Body of pancreas (tissue), 4 donors: ENCODE measurements at regions not wholly inside any gene's neighbourhood (a gene's known extent, or its start where the extent isn't known, plus 50 kb on each side); places are given as distances from the start of the nearest gene placed in this dataset.
"Not testable (repeated sequence)": the region's sequence is repeated elsewhere in the genome, so short reads cannot be mapped to it uniquely, and the experiment has no call there.

ENCODE experiments used
- CTCF ChIP-seq, 7 experiments: fragments of 450-650 bp in 4 of 7; fragments of 200-600 bp in 3 of 7; sonication (generic) in 3 of 7; IDR thresholded peaks; one replicate each; pipeline ENCODE4 v1.5.1; 2016 to 2019; ENCODE audit warnings: antibody characterized with exemption in 7 of 7
- POLR2A ChIP-seq, 3 donors: fragments of 450-650 bp; IDR thresholded peaks; one replicate each; pipeline ENCODE4 v1.6.1; 2016; ENCODE audit warnings: antibody characterized with exemption in 3 of 3, mild to moderate bottlenecking in 2 of 3

- not testable (repeated sequence) for TF ChIP-seq CTCF, POLR2A (IDR thresholded peaks at IDR 0.05)
Observed at GRCh38 chr6:18038235-18038634, 50.8 kb upstream of the KIF13A start.
